ENCODE measurements at regions not wholly inside any gene's neighbourhood (a gene's known extent, or its start where the extent isn't known, plus 50 kb on each side); places are given as distances from the start of the nearest gene placed in this dataset.

DNA sequence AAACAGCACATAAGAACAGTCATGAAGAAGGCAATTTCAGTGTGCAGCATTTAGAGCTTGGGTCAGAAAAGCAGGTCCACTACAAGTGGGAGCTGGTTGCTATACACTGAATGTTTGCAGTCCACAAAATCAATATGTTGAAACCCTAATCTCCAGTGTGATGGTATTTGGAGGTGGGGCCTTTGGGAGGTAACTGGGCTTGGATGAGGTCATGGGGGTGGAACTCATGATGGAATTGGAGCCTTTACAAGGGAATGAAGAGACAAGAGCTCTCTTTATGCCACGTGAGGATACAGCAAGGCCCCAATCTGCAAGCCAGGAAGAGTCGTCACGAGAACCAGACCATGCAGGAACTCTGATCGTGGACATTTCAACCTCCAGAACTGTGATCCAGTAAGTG is 216.7 kb upstream of the SLC35B3 start:
- Histone ChIP-seq H3K4me1 (no peaks in the 10 kb centered on the region), H3K36me3 (no peaks in the 10 kb centered on the region), H3K4me3 (no peak overlapping the region), H3K9me3 (no peaks in the 10 kb centered on the region), H3K27ac (no peak overlapping the region), H3K27me3 (no peaks in the 10 kb centered on the region)
- intact Hi-C loops (cut with DNase I): no loop called here
- no peak for DNase-seq (ENCODE audit: low spot score in 2 of 2)
- TF ChIP-seq, protein P1, sequence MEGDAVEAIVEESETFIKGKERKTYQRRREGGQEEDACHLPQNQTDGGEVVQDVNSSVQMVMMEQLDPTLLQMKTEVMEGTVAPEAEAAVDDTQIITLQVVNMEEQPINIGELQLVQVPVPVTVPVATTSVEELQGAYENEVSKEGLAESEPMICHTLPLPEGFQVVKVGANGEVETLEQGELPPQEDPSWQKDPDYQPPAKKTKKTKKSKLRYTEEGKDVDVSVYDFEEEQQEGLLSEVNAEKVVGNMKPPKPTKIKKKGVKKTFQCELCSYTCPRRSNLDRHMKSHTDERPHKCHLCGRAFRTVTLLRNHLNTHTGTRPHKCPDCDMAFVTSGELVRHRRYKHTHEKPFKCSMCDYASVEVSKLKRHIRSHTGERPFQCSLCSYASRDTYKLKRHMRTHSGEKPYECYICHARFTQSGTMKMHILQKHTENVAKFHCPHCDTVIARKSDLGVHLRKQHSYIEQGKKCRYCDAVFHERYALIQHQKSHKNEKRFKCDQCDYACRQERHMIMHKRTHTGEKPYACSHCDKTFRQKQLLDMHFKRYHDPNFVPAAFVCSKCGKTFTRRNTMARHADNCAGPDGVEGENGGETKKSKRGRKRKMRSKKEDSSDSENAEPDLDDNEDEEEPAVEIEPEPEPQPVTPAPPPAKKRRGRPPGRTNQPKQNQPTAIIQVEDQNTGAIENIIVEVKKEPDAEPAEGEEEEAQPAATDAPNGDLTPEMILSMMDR (IDR thresholded peaks at IDR 0.05): no peak

DNA sequence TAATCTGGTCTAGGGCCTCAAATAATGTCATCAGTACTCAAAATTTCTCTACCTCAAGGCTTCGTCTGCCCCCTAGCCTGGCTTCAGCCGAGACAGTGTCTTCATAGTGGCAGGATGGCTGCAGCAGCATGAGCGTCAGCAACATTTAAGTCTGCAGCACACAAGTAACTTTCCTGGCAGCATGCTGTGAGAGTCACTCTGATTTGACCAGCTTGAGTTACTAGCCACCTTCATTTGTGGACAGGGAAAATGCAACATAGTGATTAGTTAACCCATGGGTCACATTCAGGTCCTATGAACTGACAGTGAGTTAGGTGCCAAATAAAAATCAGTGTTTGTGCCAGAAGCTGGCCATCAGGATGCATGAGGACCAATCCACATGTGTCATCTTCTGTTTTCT is 209.9 kb upstream of the SLC35B3 start:
- intact Hi-C loops (cut with DNase I): no loop called here
- Histone ChIP-seq H3K27me3 (no peaks in the 10 kb centered on the region), H3K9me3 (no peaks in the 10 kb centered on the region), H3K36me3 (no peaks in the 10 kb centered on the region), H3K4me3 (no peak overlapping the region), H3K27ac (no peak overlapping the region), H3K4me1 (no peaks in the 10 kb centered on the region)
- DNase-seq (ENCODE audit: low spot score in 2 of 2): no peak
- TF ChIP-seq, protein P1 (IDR thresholded peaks at IDR 0.05): no peak

DNA sequence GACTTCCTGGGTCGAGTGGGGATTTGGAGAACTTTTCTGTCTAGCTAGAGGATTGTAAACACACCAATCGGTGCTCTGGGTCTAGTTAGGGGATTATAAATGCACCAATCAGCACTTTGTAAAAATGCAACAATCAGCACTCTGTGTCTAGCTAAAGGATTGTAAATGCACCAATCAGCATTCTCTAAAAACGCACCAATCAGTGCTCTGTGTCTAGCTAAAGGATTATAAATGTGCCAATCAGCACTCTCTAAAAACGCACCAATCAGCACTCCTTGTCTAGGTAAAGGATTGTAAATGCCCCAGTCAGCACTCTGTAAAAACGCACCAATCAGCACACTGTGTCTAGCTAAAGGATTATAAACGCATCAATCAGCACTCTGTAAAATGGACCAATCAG is 209.0 kb upstream of the SLC35B3 start:
- no peak for DNase-seq (ENCODE audit: low spot score in 2 of 2)
- intact Hi-C loops (cut with DNase I): no loop called here

DNA sequence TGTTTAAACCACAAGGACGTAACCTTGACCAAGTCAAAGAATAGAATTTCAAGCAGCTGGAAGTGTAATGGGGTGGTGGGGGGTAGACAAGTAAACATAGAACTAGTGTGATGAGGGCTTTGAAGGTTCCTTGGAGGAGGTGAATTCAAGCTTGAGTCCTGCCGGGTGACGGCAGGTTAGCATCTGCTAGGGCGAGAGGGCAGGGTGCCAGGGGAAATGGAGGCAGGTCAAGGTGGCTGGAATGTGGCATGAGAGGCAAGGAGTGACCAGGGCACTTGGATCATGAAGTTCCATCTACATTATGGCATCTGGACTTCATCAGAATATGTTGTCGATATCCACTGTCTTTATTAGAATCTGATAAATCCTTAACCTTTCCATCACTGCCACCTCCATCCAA is 207.5 kb upstream of the SLC35B3 start:
- no peak overlapping the region for H3K27ac ChIP-seq
- no peaks in the 10 kb centered on the region for H3K36me3 ChIP-seq
- no peaks in the 10 kb centered on the region for H3K4me1 ChIP-seq
- no peak for DNase-seq (ENCODE audit: low spot score in 2 of 2)
- H3K9me3 ChIP-seq: no peaks in the 10 kb centered on the region
- H3K27me3 ChIP-seq: no peaks in the 10 kb centered on the region
- TF ChIP-seq, protein P1 (IDR thresholded peaks at IDR 0.05): no peak
- intact Hi-C loops (cut with DNase I): no loop called here
- H3K4me3 ChIP-seq: no peak overlapping the region

More for the DNA sequence above, 209.0 kb upstream of the SLC35B3 start:
- no peak overlapping the region for H3K27ac ChIP-seq
- no peaks in the 10 kb centered on the region for H3K27me3 ChIP-seq
- H3K36me3 ChIP-seq: no peaks in the 10 kb centered on the region
- no peaks in the 10 kb centered on the region for H3K9me3 ChIP-seq
- TF ChIP-seq, protein P1 (IDR thresholded peaks at IDR 0.05): no peak
- no peak overlapping the region for H3K4me3 ChIP-seq
- no peaks in the 10 kb centered on the region for H3K4me1 ChIP-seq

DNA sequence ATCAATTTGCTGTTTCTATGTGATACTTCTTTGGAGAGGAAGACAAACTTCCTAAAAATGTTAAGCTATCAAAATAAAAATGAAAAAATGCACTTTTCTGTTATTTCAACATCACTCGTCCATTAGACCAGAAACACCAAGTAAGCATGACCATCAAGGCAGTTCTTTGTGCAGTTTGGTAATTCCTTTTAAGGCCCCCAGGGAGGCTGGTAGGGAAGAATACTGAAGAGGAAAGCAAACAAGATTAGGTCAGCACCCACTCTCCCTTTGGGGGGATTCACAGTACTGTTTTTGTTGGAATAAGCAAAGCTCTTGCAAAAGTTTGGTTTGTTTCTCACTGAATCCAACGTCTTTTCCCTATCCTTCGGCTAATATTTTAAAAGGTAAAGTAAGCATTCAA is 206.8 kb upstream of the SLC35B3 start:
- H3K27me3 ChIP-seq: no peaks in the 10 kb centered on the region
- intact Hi-C loops (cut with DNase I): no loop called here

More for the DNA sequence above, 206.8 kb upstream of the SLC35B3 start:
- H3K9me3 ChIP-seq: no peaks in the 10 kb centered on the region
- H3K36me3 ChIP-seq: no peaks in the 10 kb centered on the region
- DNase-seq (ENCODE audit: low spot score in 2 of 2): no peak
- no peaks in the 10 kb centered on the region for H3K4me1 ChIP-seq
- H3K27ac ChIP-seq: no peak overlapping the region
- TF ChIP-seq, protein P1 (IDR thresholded peaks at IDR 0.05): no peak
- H3K4me3 ChIP-seq: no peak overlapping the region

Measured in ascending aorta (tissue), 2 donors.